ENCODE measurements at regions not wholly inside any gene's neighbourhood (a gene's known extent, or its start where the extent isn't known, plus 50 kb on each side); places are given as distances from the start of the nearest gene placed in this dataset.

GRCh38 chr13:107518292-107518691 is 697.0 kb downstream of the LIG4 start:
- H3K27ac ChIP-seq = no peak overlapping the region
- TF ChIP-seq CTCF (conservative IDR thresholded peaks at IDR 0.05) (no peak), ZFX (IDR thresholded peaks at IDR 0.05) (no peak)

- TF ChIP-seq CTCF (conservative IDR thresholded peaks at IDR 0.05) (no peak), ZFX (IDR thresholded peaks at IDR 0.05) (no peak)
- no peak overlapping the region for H3K27ac ChIP-seq
Measured at GRCh38 chr13:107516517-107516916, 698.8 kb downstream of the LIG4 start.

GRCh38 chr13:107512551-107512950 is 702.8 kb downstream of the LIG4 start:
- H3K27ac ChIP-seq = no peak overlapping the region
- TF ChIP-seq ZFX (IDR thresholded peaks at IDR 0.05) (no peak), CTCF (conservative IDR thresholded peaks at IDR 0.05) (no peak)

- TF ChIP-seq CTCF (conservative IDR thresholded peaks at IDR 0.05) = no peak
- no peak for TF ChIP-seq ZFX (IDR thresholded peaks at IDR 0.05)
- H3K27ac ChIP-seq = no peak overlapping the region
Measured at GRCh38 chr13:107497661-107498060, 717.7 kb downstream of the LIG4 start.

- no peak overlapping the region for H3K27ac ChIP-seq
- no peak for TF ChIP-seq ZFX (IDR thresholded peaks at IDR 0.05)
- no peak for TF ChIP-seq CTCF (conservative IDR thresholded peaks at IDR 0.05)
Measured at GRCh38 chr13:107493266-107493665, 722.1 kb downstream of the LIG4 start.

GRCh38 chr13:107482688-107483087 is 732.6 kb downstream of the LIG4 start:
- H3K27ac ChIP-seq = no peak overlapping the region
- no peak for TF ChIP-seq CTCF (conservative IDR thresholded peaks at IDR 0.05)
- no peak for TF ChIP-seq ZFX (IDR thresholded peaks at IDR 0.05)

GRCh38 chr13:107480130-107480529 is 735.2 kb downstream of the LIG4 start:
- no peak for TF ChIP-seq CTCF (conservative IDR thresholded peaks at IDR 0.05)
- no peak for TF ChIP-seq ZFX (IDR thresholded peaks at IDR 0.05)
- H3K27ac ChIP-seq = no peak overlapping the region

All from C4-2B (cell line).